ENCODE measurements at regions not wholly inside any gene's neighbourhood (a gene's known extent, or its start where the extent isn't known, plus 50 kb on each side); places are given as distances from the start of the nearest gene placed in this dataset.

- TF ChIP-seq CTCF (IDR thresholded peaks at IDR 0.05) (no peak), EP300 (IDR thresholded peaks at IDR 0.05) (no peak)
These were observed 625.8 kb upstream of the SORCS1 start for GRCh38 chr10:107790271-107790670.
